ENCODE measurements at regions not wholly inside any gene's neighbourhood (a gene's known extent, or its start where the extent isn't known, plus 50 kb on each side); places are given as distances from the start of the nearest gene placed in this dataset.

DNA sequence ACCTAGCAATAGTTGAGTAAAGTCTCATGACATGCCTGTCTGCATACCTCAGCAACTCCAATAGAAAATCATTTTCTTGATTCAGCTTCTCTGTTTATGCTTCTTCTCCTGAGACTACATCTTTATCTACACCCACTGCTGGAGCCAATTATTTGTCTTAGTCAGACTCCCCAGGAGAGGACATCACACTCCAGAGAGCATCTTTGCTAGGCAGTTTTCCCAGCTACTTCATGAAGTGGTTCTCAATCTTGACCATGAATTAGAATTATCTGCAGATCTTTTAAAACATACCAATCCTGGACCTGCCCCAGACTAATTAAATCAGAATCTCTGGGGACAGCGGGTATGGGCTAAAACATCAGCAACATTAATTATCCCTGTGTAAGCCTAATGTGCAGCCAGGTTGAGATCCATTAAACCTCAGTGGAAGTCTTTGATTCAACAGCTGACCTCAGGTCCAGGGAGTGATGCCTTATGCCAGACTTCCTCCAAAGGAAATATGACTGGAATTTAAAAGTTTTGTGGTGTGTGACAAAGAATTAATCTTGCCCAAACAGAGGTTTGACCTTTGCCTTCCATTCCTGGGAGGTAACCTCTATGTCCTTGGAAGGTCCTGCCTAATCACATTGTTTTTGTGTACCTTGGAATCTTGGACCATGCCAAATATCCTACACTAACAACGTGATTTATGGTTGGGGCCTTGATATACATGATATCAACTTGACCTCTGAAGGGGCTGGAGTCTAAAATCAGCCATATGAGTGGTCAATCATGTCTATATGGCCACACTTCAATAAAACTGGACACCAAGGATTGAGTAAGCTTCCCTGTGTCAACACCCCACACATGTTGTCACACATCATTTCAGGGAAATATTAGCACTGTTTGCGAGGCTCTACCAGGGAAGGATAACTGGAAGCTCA lies 99.3 kb upstream of the DNAJC10 start:
- TF ChIP-seq, protein P1, sequence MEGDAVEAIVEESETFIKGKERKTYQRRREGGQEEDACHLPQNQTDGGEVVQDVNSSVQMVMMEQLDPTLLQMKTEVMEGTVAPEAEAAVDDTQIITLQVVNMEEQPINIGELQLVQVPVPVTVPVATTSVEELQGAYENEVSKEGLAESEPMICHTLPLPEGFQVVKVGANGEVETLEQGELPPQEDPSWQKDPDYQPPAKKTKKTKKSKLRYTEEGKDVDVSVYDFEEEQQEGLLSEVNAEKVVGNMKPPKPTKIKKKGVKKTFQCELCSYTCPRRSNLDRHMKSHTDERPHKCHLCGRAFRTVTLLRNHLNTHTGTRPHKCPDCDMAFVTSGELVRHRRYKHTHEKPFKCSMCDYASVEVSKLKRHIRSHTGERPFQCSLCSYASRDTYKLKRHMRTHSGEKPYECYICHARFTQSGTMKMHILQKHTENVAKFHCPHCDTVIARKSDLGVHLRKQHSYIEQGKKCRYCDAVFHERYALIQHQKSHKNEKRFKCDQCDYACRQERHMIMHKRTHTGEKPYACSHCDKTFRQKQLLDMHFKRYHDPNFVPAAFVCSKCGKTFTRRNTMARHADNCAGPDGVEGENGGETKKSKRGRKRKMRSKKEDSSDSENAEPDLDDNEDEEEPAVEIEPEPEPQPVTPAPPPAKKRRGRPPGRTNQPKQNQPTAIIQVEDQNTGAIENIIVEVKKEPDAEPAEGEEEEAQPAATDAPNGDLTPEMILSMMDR (IDR thresholded peaks at IDR 0.05) = no peak
- TF ChIP-seq POLR2AphosphoS5 (IDR thresholded peaks at IDR 0.05) (no peak), POLR2A (IDR thresholded peaks at IDR 0.05) (no peak)
- H3K9me3 ChIP-seq = no peaks in the 10 kb centered on the region
- H3K4me1 ChIP-seq (replicated peaks) = no peaks in the 10 kb centered on the region
- no peaks in the 10 kb centered on the region for H3K27me3 ChIP-seq (replicated peaks; ENCODE audit: insufficient read depth)
- H3K4me3 ChIP-seq = no peak overlapping the region
- DNase-seq (ENCODE audit: low spot score) = no peak
- WGBS = 90% methylated on average over 3 of the region's 3 CpGs
- intact Hi-C loops (cut with DNase I) = no loop called here
- H3K27ac ChIP-seq = no peak overlapping the region
- no peaks in the 10 kb centered on the region for H3K36me3 ChIP-seq

DNA sequence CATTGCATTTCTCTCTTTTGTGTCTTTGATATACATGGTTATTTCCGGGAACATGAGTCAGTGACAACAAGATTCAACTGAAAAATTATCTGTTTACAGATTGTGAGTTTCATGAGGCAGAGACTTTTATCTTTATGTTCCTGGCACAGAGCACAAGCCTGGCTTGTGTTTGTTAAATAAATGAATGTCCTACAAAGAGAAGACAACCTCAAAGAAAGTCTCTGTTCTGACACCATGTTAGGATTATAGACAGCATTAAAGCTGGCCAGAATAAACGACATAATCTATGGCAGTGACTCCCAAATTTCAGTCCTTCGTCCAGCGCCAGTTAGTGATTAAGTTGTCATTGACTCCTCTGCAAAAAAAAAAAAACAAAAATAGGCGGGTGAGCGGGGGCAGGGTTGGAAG lies 97.4 kb upstream of the DNAJC10 start:
- 16% methylated on average over 6 of the region's 6 CpGs for WGBS
- DNase-seq (ENCODE audit: low spot score) = peak; percentile 20
- H3K27ac ChIP-seq = no peak overlapping the region
- no peaks in the 10 kb centered on the region for H3K27me3 ChIP-seq (replicated peaks; ENCODE audit: insufficient read depth)
- no peak overlapping the region for H3K4me3 ChIP-seq
- H3K36me3 ChIP-seq = no peaks in the 10 kb centered on the region
- H3K9me3 ChIP-seq = no peaks in the 10 kb centered on the region
- no peaks in the 10 kb centered on the region for H3K4me1 ChIP-seq (replicated peaks)
- intact Hi-C loops (cut with DNase I) = no loop called here
- TF ChIP-seq, protein P1 (IDR thresholded peaks at IDR 0.05) = no peak
- no peak for TF ChIP-seq POLR2A (IDR thresholded peaks at IDR 0.05)
- peak; percentile 62 for TF ChIP-seq POLR2AphosphoS5 (IDR thresholded peaks at IDR 0.05)

DNA sequence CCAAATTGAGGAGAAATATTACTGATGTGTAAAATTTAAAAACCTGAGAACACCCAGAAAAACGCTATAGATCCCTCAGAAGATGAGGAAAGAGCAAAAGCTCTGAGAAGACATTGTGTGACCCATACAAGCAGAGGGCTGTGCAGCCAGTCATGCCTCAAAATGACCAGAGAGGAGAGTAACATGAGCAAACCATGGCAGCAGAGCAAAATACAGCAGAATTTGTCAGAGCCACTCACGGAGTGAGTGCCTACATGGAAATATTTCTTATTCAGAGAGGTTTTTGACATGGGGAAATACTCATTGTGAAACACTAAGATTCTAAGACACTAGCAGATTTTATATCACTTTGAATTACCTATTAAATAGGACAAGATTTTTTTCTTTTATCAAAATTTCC lies 96.8 kb upstream of the DNAJC10 start:
- Histone ChIP-seq H3K4me3 (no peak overlapping the region), H3K27me3 (replicated peaks; ENCODE audit: insufficient read depth) (no peaks in the 10 kb centered on the region), H3K9me3 (no peaks in the 10 kb centered on the region), H3K4me1 (replicated peaks) (no peaks in the 10 kb centered on the region), H3K36me3 (no peaks in the 10 kb centered on the region), H3K27ac (no peak overlapping the region)
- DNase-seq (ENCODE audit: low spot score) = no peak
- WGBS = 90% methylated on average over 2 of the region's 2 CpGs
- intact Hi-C loops (cut with DNase I) = no loop called here
- TF ChIP-seq POLR2A (IDR thresholded peaks at IDR 0.05) (no peak), POLR2AphosphoS5 (IDR thresholded peaks at IDR 0.05) (no peak)
- TF ChIP-seq, protein P1 (IDR thresholded peaks at IDR 0.05) = no peak

DNA sequence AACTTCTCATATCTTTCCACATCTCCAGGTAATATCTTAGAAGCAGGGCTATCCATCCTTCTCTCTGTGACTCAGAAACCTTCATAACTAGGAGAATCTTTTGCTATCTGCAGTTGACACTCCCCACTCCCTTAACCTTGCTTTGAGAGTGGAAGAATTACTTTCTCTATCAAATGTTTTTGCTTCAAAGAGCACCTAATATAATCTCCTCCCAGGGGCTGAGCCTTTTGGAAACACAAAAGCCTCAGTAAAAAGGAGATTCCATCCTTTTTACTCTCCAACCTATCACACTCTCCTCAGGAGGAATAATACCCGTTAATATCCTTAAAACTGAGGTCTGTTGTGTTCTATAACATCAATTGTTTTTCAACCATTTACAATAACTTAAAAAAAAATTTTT lies 94.9 kb upstream of the DNAJC10 start:
- Histone ChIP-seq H3K36me3 (no peaks in the 10 kb centered on the region), H3K27me3 (replicated peaks; ENCODE audit: insufficient read depth) (no peaks in the 10 kb centered on the region), H3K4me1 (replicated peaks) (no peaks in the 10 kb centered on the region), H3K4me3 (no peak overlapping the region), H3K27ac (no peak overlapping the region), H3K9me3 (no peaks in the 10 kb centered on the region)
- no peak for TF ChIP-seq POLR2AphosphoS5 (IDR thresholded peaks at IDR 0.05)
- TF ChIP-seq, protein P1 (IDR thresholded peaks at IDR 0.05) = no peak
- no peak for TF ChIP-seq POLR2A (IDR thresholded peaks at IDR 0.05)
- DNase-seq (ENCODE audit: low spot score) = no peak
- intact Hi-C loops (cut with DNase I) = no loop called here
- WGBS = 83% methylated on average over 1 of the region's 1 CpG

DNA sequence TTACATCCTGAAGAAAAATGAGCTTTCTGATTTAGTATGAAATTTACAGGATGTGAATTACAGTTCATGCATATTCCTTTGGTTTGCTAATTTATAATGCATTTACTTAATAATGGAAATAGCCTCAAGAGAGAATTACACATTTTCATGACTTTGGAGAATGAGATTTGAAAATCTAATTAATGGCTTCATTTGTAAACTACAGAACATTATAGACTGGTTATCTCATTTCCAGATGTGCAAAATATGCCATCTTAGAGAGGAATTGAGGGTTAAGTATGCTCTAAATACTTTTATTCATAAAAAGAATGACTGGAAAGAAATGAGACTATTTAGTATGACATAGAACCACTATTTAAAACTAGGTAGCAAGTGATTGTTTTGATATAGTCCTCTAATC lies 94.2 kb upstream of the DNAJC10 start:
- Histone ChIP-seq H3K9me3 (no peaks in the 10 kb centered on the region), H3K4me3 (no peak overlapping the region), H3K27me3 (replicated peaks; ENCODE audit: insufficient read depth) (no peaks in the 10 kb centered on the region), H3K36me3 (no peaks in the 10 kb centered on the region), H3K27ac (no peak overlapping the region), H3K4me1 (replicated peaks) (no peaks in the 10 kb centered on the region)
- no peak for DNase-seq (ENCODE audit: low spot score)
- TF ChIP-seq POLR2AphosphoS5 (IDR thresholded peaks at IDR 0.05) = no peak
- no peak for TF ChIP-seq POLR2A (IDR thresholded peaks at IDR 0.05)
- TF ChIP-seq, protein P1 (IDR thresholded peaks at IDR 0.05) = no peak
- intact Hi-C loops (cut with DNase I) = no loop called here
